Left renal pelvis (tissue), 4 donors: ENCODE measurements at regions not wholly inside any gene's neighbourhood (a gene's known extent, or its start where the extent isn't known, plus 50 kb on each side); places are given as distances from the start of the nearest gene placed in this dataset.
"Not testable (repeated sequence)": the region's sequence is repeated elsewhere in the genome, so short reads cannot be mapped to it uniquely, and the experiment has no call there.

Experiments
- DNase-seq, 4 donors: peaks; one replicate each; pipeline ENCODE4 v3.0.0-alpha.2; 2013; ENCODE audit warnings: low read depth in 4 of 4, low spot score in 3 of 4

GRCh38 chr9:97248252-97248651, 59.2 kb upstream of the CCDC180 start:
- not testable (repeated sequence) for DNase-seq

GRCh38 chr9:97243606-97244005, 63.9 kb upstream of the CCDC180 start:
- no peak for DNase-seq

- DNase-seq = not testable (repeated sequence)
Observed at GRCh38 chr9:97241430-97241829, 66.0 kb upstream of the CCDC180 start.

- peak; percentile 69 to 78 (median 73) for DNase-seq
Observed at GRCh38 chr9:97237951-97238889, 69.2 kb upstream of the CCDC180 start.

GRCh38 chr9:97237311-97237786, 70.1 kb upstream of the CCDC180 start:
- DNase-seq = peak in 1 of 4 donors; percentile 23

- DNase-seq = not testable (repeated sequence)
Observed at GRCh38 chr9:97233009-97233400, 74.5 kb upstream of the CCDC180 start.

GRCh38 chr9:97232060-97233008, 75.1 kb upstream of the CCDC180 start:
- DNase-seq = not testable (repeated sequence)

- not testable (repeated sequence) for DNase-seq
Observed at GRCh38 chr9:97222393-97222792, 85.1 kb upstream of the CCDC180 start.

- DNase-seq = peak; percentile 47 to 55 (median 50)
Observed at GRCh38 chr9:97221478-97222355, 85.7 kb upstream of the CCDC180 start.

- no peak for DNase-seq
Observed at GRCh38 chr9:97220894-97221477, 86.5 kb upstream of the CCDC180 start.

- DNase-seq = not testable (repeated sequence)
Observed at GRCh38 chr9:97220396-97220795, 87.1 kb upstream of the CCDC180 start.

- not testable (repeated sequence) for DNase-seq
Observed at GRCh38 chr9:97219443-97220140, 87.9 kb upstream of the CCDC180 start.

- DNase-seq = not testable (repeated sequence)
Observed at GRCh38 chr9:97215127-97215526, 92.3 kb upstream of the CCDC180 start.

- not testable (repeated sequence) for DNase-seq
Observed at GRCh38 chr9:97214556-97214955, 92.9 kb upstream of the CCDC180 start.

GRCh38 chr9:97199683-97200082, 107.8 kb upstream of the CCDC180 start:
- not testable (repeated sequence) for DNase-seq

- DNase-seq = not testable (repeated sequence)
Observed at GRCh38 chr9:97193767-97194166, 113.7 kb upstream of the CCDC180 start.

GRCh38 chr9:97188545-97188944, 118.9 kb upstream of the CCDC180 start:
- DNase-seq = no peak

GRCh38 chr9:97187706-97188105, 119.8 kb upstream of the CCDC180 start:
- not testable (repeated sequence) for DNase-seq

- no peak for DNase-seq
Observed at GRCh38 chr9:97186493-97186892, 121.0 kb upstream of the CCDC180 start.
